CD4-positive, alpha-beta memory T cell (primary cell): ENCODE measurements at regions not wholly inside any gene's neighbourhood (a gene's known extent, or its start where the extent isn't known, plus 50 kb on each side); places are given as distances from the start of the nearest gene placed in this dataset.
A peak's percentile ranks its signal among the peaks of the same experiment; 100 is the strongest.

Source experiments
- CTCF ChIA-PET: fragments of 350-600 bp; sonication (Branson Sonifier 250); formaldehyde crosslinking; loops from one replicate; lab custom pipeline; 2021; ENCODE audit warnings: inconsistent platforms; ENCODE audit not compliant: partially characterized antibody; lab: Charles Lee
- POLR2A ChIA-PET: fragments of 350-600 bp; sonication (Branson Sonifier 250); formaldehyde crosslinking; loops from one replicate; lab custom pipeline; 2021; ENCODE audit not compliant: partially characterized antibody; lab: Charles Lee
- DNase-seq, 5 donors: peaks; one replicate each; pipeline versions ENCODE4 v3.0.0 to v3.0.0-alpha.2; 2020 to 2022; ENCODE audit warnings: mixed read lengths in 1 of 5
- H3K27ac ChIP-seq: one replicate; pipeline ENCODE4 v1.7.0; 2013; ENCODE audit warnings: low read depth, low read length
- H3K27me3 ChIP-seq: 2 replicates; pipeline ENCODE4 v1.7.0; 2013; ENCODE audit warnings: mild to moderate bottlenecking, low read length, moderate library complexity; ENCODE audit not compliant: insufficient read depth
- H3K36me3 ChIP-seq: 2 replicates; pipeline ENCODE4 v1.7.0; 2013; ENCODE audit warnings: mild to moderate bottlenecking, low read length, moderate library complexity; ENCODE audit not compliant: insufficient read depth
- H3K4me1 ChIP-seq: 2 replicates; pipeline ENCODE4 v1.7.0; 2013; ENCODE audit warnings: mild to moderate bottlenecking, low read length, moderate library complexity; ENCODE audit not compliant: insufficient read depth
- H3K4me3 ChIP-seq, 2 donors: one replicate each; pipeline ENCODE4 v1.7.0; 2013; ENCODE audit warnings: low read length in 2 of 2, mild to moderate bottlenecking in 1 of 2
- H3K9me3 ChIP-seq, 2 donors: one replicate each; pipeline ENCODE4 v1.7.0; 2013; ENCODE audit warnings: low read length in 2 of 2, control low read depth in 1 of 2; ENCODE audit not compliant: control insufficient read depth in 1 of 2
- H3K27ac Mint-ChIP-seq, 7 donors: one replicate each; pipeline ENCODE4 v1.8.0; 2020 to 2021; ENCODE audit warnings: mixed read lengths in 7 of 7, mild to moderate bottlenecking in 6 of 7, inconsistent platforms in 3 of 7, moderate library complexity in 3 of 7
- H3K27me3 Mint-ChIP-seq, 2 donors: one replicate each; pipeline ENCODE4 v1.8.0; 2020 to 2021; ENCODE audit warnings: mixed read lengths in 2 of 2
- H3K36me3 Mint-ChIP-seq, 2 donors: one replicate each; pipeline ENCODE4 v1.8.0; 2020 to 2021; ENCODE audit warnings: mixed read lengths in 2 of 2, inconsistent platforms in 1 of 2, mild to moderate bottlenecking in 1 of 2
- H3K4me1 Mint-ChIP-seq, 4 donors: one replicate each; pipeline ENCODE4 v1.8.0; 2020 to 2021; ENCODE audit warnings: mixed read lengths in 4 of 4, mild to moderate bottlenecking in 1 of 4
- H3K4me3 Mint-ChIP-seq, 8 donors: one replicate each; pipeline ENCODE4 v1.8.0; 2020 to 2021; ENCODE audit warnings: mixed read lengths in 8 of 8, mild to moderate bottlenecking in 7 of 8, moderate library complexity in 6 of 8, inconsistent platforms in 3 of 8
- H3K9me3 Mint-ChIP-seq, 8 donors: one replicate each; pipeline ENCODE4 v1.8.0; 2020 to 2021; ENCODE audit warnings: mixed read lengths in 8 of 8, mild to moderate bottlenecking in 5 of 8, inconsistent platforms in 3 of 8, moderate library complexity in 1 of 8
- intact Hi-C: fragments of 100-400 bp; cut with micrococcal nuclease; formaldehyde crosslinking; loops from one replicate; pipeline ENCODE4 v1.15.1; 2023

DNA sequence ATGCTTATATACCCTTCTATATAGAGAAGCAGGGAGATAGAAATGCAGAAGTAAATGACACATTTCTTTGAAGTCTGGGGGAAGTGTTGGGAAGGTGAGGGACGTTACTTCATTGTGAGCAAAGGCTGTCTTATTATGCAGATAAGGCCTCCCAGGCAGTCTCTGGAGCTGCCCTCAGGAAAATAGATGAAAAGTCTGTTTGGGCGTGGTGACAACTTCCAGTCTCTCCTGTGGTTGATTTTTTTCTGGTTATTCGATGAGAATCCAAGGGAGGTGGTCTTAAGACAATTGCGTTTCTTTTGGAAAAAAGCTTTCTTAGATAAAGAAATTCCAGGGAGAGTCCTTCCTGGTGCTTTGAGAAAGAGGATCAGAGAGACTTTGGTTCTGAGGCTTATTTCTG is 84.0 kb downstream of the NEUROD6 start:
- Histone ChIP-seq H3K4me1 (no peaks in the 10 kb centered on the region), H3K4me3 (no peak overlapping the region), H3K27ac (no peak overlapping the region), H3K27me3 (no peaks in the 10 kb centered on the region), H3K36me3 (no peaks in the 10 kb centered on the region), H3K9me3 (no peaks in the 10 kb centered on the region)
- H3K9me3 Mint-ChIP-seq = peaks cover 0 to 3% (median 0%) of the 10 kb centered on the region in 8 donors
- H3K36me3 Mint-ChIP-seq = no peaks in the 10 kb centered on the region
- ChIA-PET CTCF (no interaction called here), POLR2A (no interaction called here)
- no peak overlapping the region for H3K4me3 Mint-ChIP-seq
- intact Hi-C loops = no loop called here
- no peaks in the 10 kb centered on the region for H3K27me3 Mint-ChIP-seq
- H3K27ac Mint-ChIP-seq = no peak overlapping the region
- no peaks in the 10 kb centered on the region for H3K4me1 Mint-ChIP-seq
- DNase-seq = no peak

DNA sequence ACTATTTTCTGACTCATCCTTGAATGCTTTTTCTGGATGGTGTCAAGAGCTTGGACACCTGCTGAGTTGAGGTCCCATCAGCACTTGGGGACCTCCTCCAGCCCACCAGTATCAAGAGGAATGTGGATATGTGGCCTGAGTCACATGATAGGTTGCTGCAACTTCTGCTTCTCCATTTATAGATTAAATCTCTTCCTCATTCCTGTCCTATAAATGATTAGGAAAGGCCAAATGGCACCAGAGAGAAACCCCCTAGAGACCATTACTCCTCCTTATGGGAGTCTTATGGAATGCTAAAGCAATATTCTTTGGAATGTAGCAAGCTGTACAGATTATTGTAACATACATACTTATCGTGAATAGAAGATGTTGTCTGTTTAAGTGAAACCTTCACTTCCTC is 85.6 kb downstream of the NEUROD6 start:
- H3K9me3 ChIP-seq = no peaks in the 10 kb centered on the region
- Mint-ChIP-seq H3K36me3 (no peaks in the 10 kb centered on the region), H3K27ac (peak overlapping the region in 1 of 7 donors; percentile 48), H3K4me1 (no peaks in the 10 kb centered on the region), H3K9me3 (peaks cover 0 to 3% (median 0%) of the 10 kb centered on the region in 8 donors), H3K27me3 (no peaks in the 10 kb centered on the region), H3K4me3 (no peak overlapping the region)
- H3K27me3 ChIP-seq = no peaks in the 10 kb centered on the region
- intact Hi-C loops = no loop called here
- ChIA-PET POLR2A (no interaction called here), CTCF (no interaction called here)
- H3K4me3 ChIP-seq = no peak overlapping the region
- no peak for DNase-seq
- H3K36me3 ChIP-seq = no peaks in the 10 kb centered on the region
- no peaks in the 10 kb centered on the region for H3K4me1 ChIP-seq
- no peak overlapping the region for H3K27ac ChIP-seq

GRCh38 chr7:31253532-31253931 is 87.0 kb downstream of the NEUROD6 start:
- H3K27ac Mint-ChIP-seq = no peak overlapping the region
- no peaks in the 10 kb centered on the region for H3K4me1 Mint-ChIP-seq
- DNase-seq = no peak
- no peaks in the 10 kb centered on the region for H3K27me3 Mint-ChIP-seq
- no peak overlapping the region for H3K27ac ChIP-seq
- no peaks in the 10 kb centered on the region for H3K27me3 ChIP-seq
- no peak overlapping the region for H3K4me3 ChIP-seq
- intact Hi-C loops = no loop called here
- no peaks in the 10 kb centered on the region for H3K4me1 ChIP-seq
- ChIA-PET CTCF (no interaction called here), POLR2A (no interaction called here)
- H3K9me3 ChIP-seq = no peaks in the 10 kb centered on the region
- H3K36me3 ChIP-seq = no peaks in the 10 kb centered on the region
- H3K36me3 Mint-ChIP-seq = no peaks in the 10 kb centered on the region
- H3K4me3 Mint-ChIP-seq = no peak overlapping the region
- H3K9me3 Mint-ChIP-seq = peaks cover 0 to 3% (median 0%) of the 10 kb centered on the region in 8 donors

- no peaks in the 10 kb centered on the region for H3K27me3 Mint-ChIP-seq
- no peak overlapping the region for H3K27ac Mint-ChIP-seq
- intact Hi-C loops = no loop called here
These were observed 89.1 kb downstream of the NEUROD6 start for GRCh38 chr7:31251441-31251840.

GRCh38 chr7:31249671-31250070 is 90.9 kb downstream of the NEUROD6 start:
- no peak overlapping the region for H3K4me3 Mint-ChIP-seq
- no peak overlapping the region for H3K27ac Mint-ChIP-seq
- Histone ChIP-seq H3K27ac (no peak overlapping the region), H3K36me3 (no peaks in the 10 kb centered on the region), H3K4me3 (no peak overlapping the region), H3K27me3 (no peaks in the 10 kb centered on the region), H3K4me1 (no peaks in the 10 kb centered on the region), H3K9me3 (no peaks in the 10 kb centered on the region)
- peaks cover 0 to 4% (median 0%) of the 10 kb centered on the region in 8 donors for H3K9me3 Mint-ChIP-seq
- H3K36me3 Mint-ChIP-seq = no peaks in the 10 kb centered on the region
- no peaks in the 10 kb centered on the region for H3K4me1 Mint-ChIP-seq
- intact Hi-C loops = no loop called here
- DNase-seq = no peak
- ChIA-PET POLR2A (no interaction called here), CTCF (no interaction called here)
- no peaks in the 10 kb centered on the region for H3K27me3 Mint-ChIP-seq

More at GRCh38 chr7:31251441-31251840, 89.1 kb downstream of the NEUROD6 start:
- no peaks in the 10 kb centered on the region for H3K36me3 Mint-ChIP-seq
- H3K27me3 ChIP-seq = no peaks in the 10 kb centered on the region
- POLR2A ChIA-PET = no interaction called here
- H3K4me3 ChIP-seq = no peak overlapping the region
- CTCF ChIA-PET = no interaction called here
- H3K4me3 Mint-ChIP-seq = no peak overlapping the region
- H3K4me1 Mint-ChIP-seq = no peaks in the 10 kb centered on the region
- DNase-seq = no peak
- no peaks in the 10 kb centered on the region for H3K36me3 ChIP-seq
- peaks cover 0 to 3% (median 0%) of the 10 kb centered on the region in 8 donors for H3K9me3 Mint-ChIP-seq
- H3K9me3 ChIP-seq = no peaks in the 10 kb centered on the region
- no peaks in the 10 kb centered on the region for H3K4me1 ChIP-seq
- no peak overlapping the region for H3K27ac ChIP-seq

- H3K27ac Mint-ChIP-seq = no peak overlapping the region
- POLR2A ChIA-PET = no interaction called here
- H3K27me3 Mint-ChIP-seq = no peaks in the 10 kb centered on the region
- H3K4me1 Mint-ChIP-seq = no peaks in the 10 kb centered on the region
- H3K9me3 ChIP-seq = no peaks in the 10 kb centered on the region
- H3K36me3 Mint-ChIP-seq = no peaks in the 10 kb centered on the region
- H3K4me3 ChIP-seq = no peak overlapping the region
- no peaks in the 10 kb centered on the region for H3K36me3 ChIP-seq
- CTCF ChIA-PET = no interaction called here
- H3K4me3 Mint-ChIP-seq = no peak overlapping the region
- DNase-seq = no peak
- no peaks in the 10 kb centered on the region for H3K4me1 ChIP-seq
- intact Hi-C loops = no loop called here
- no peak overlapping the region for H3K27ac ChIP-seq
- no peaks in the 10 kb centered on the region for H3K27me3 ChIP-seq
- H3K9me3 Mint-ChIP-seq = peaks cover 0 to 5% (median 0%) of the 10 kb centered on the region in 8 donors
These were observed 103.7 kb downstream of the NEUROD6 start for GRCh38 chr7:31236868-31237267.

- peaks cover 0 to 5% (median 0%) of the 10 kb centered on the region in 8 donors for H3K9me3 Mint-ChIP-seq
These were observed 105.5 kb downstream of the NEUROD6 start for GRCh38 chr7:31234836-31235605.

More at GRCh38 chr7:31234836-31235605, 105.5 kb downstream of the NEUROD6 start:
- H3K36me3 Mint-ChIP-seq = no peaks in the 10 kb centered on the region
- ChIA-PET POLR2A (no interaction called here), CTCF (no interaction called here)
- Histone ChIP-seq H3K27me3 (no peaks in the 10 kb centered on the region), H3K4me3 (no peak overlapping the region), H3K9me3 (no peaks in the 10 kb centered on the region), H3K27ac (no peak overlapping the region), H3K4me1 (no peaks in the 10 kb centered on the region), H3K36me3 (no peaks in the 10 kb centered on the region)
- no peaks in the 10 kb centered on the region for H3K27me3 Mint-ChIP-seq
- intact Hi-C loops = no loop called here
- no peak overlapping the region for H3K27ac Mint-ChIP-seq
- no peak for DNase-seq
- no peak overlapping the region for H3K4me3 Mint-ChIP-seq
- no peaks in the 10 kb centered on the region for H3K4me1 Mint-ChIP-seq
